ENCODE measurements at regions not wholly inside any gene's neighbourhood (a gene's known extent, or its start where the extent isn't known, plus 50 kb on each side); places are given as distances from the start of the nearest gene placed in this dataset.

GRCh38 chr20:11726026-11726425 is 191.7 kb upstream of the BTBD3 start:
- peaks cover 14% of the 10 kb centered on the region for H3K4me1 Mint-ChIP-seq
- H3K9me3 Mint-ChIP-seq: peaks cover 12% of the 10 kb centered on the region
- TF ChIP-seq, protein P1, sequence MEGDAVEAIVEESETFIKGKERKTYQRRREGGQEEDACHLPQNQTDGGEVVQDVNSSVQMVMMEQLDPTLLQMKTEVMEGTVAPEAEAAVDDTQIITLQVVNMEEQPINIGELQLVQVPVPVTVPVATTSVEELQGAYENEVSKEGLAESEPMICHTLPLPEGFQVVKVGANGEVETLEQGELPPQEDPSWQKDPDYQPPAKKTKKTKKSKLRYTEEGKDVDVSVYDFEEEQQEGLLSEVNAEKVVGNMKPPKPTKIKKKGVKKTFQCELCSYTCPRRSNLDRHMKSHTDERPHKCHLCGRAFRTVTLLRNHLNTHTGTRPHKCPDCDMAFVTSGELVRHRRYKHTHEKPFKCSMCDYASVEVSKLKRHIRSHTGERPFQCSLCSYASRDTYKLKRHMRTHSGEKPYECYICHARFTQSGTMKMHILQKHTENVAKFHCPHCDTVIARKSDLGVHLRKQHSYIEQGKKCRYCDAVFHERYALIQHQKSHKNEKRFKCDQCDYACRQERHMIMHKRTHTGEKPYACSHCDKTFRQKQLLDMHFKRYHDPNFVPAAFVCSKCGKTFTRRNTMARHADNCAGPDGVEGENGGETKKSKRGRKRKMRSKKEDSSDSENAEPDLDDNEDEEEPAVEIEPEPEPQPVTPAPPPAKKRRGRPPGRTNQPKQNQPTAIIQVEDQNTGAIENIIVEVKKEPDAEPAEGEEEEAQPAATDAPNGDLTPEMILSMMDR (IDR thresholded peaks at IDR 0.05; ENCODE audit: unreplicated experiment in 3 of 3): no peak

GRCh38 chr20:11727708-11728107 is 190.0 kb upstream of the BTBD3 start:
- TF ChIP-seq, protein P1 (IDR thresholded peaks at IDR 0.05; ENCODE audit: unreplicated experiment in 3 of 3): no peak
- H3K4me1 Mint-ChIP-seq: peaks cover 14% of the 10 kb centered on the region
- H3K9me3 Mint-ChIP-seq: peaks cover 19% of the 10 kb centered on the region

More at GRCh38 chr20:11726026-11726425, 191.7 kb upstream of the BTBD3 start:
- no peak overlapping the region for H3K27ac Mint-ChIP-seq
- peaks cover 5% of the 10 kb centered on the region for H3K27me3 Mint-ChIP-seq (ENCODE audit: low read depth)
- no peaks in the 10 kb centered on the region for H3K36me3 Mint-ChIP-seq (ENCODE audit: low read depth)
- no peak overlapping the region for H3K4me3 Mint-ChIP-seq

DNA sequence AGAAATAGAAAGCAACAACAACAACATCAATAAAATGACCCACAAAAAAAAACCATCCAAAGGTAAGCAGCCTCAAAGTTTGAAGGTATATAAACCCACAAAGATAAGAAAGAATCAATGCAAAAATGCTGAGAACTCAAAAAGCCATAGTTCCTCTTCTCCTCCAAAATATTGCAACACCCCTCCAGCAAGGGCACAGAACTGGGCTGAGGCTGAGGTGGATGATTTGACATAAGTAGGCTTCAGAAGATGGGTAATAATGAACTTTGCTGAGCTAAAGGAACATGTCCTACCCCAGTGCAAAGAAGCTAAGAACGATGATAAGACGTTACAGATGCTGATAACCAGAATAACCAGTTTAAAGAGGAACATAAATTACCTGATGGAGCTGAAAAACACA is 188.8 kb upstream of the BTBD3 start:
- Mint-ChIP-seq H3K4me1 (peaks cover 14% of the 10 kb centered on the region), H3K27me3 (ENCODE audit: low read depth) (peaks cover 2% of the 10 kb centered on the region), H3K36me3 (ENCODE audit: low read depth) (no peaks in the 10 kb centered on the region), H3K27ac (no peak overlapping the region), H3K4me3 (no peak overlapping the region), H3K9me3 (peaks cover 24% of the 10 kb centered on the region)
- TF ChIP-seq, protein P1 (IDR thresholded peaks at IDR 0.05; ENCODE audit: unreplicated experiment in 3 of 3): no peak

More at GRCh38 chr20:11727708-11728107, 190.0 kb upstream of the BTBD3 start:
- peaks cover 5% of the 10 kb centered on the region for H3K27me3 Mint-ChIP-seq (ENCODE audit: low read depth)
- H3K36me3 Mint-ChIP-seq (ENCODE audit: low read depth): no peaks in the 10 kb centered on the region
- no peak overlapping the region for H3K27ac Mint-ChIP-seq
- H3K4me3 Mint-ChIP-seq: no peak overlapping the region

DNA sequence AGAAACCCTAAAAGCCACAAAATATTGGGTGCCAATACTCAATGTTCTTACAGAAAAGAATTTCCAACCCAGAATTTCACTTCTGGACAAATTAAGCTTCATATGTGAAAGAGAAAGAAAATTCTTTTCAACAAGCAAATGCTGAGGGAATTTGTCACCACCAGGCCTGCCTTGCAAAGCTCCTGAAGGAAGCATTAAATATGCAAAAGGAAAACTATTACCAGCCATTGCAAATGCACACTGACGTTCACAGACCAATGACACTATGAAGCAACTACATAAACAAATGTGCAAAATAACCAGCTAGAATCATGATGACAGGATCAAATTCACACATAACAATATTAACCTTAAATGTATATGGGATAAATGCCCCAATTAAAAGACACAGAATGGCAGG is 187.9 kb upstream of the BTBD3 start:
- TF ChIP-seq, protein P1 (IDR thresholded peaks at IDR 0.05; ENCODE audit: unreplicated experiment in 3 of 3): no peak
- Mint-ChIP-seq H3K4me3 (no peak overlapping the region), H3K27ac (no peak overlapping the region), H3K9me3 (peaks cover 24% of the 10 kb centered on the region), H3K4me1 (peaks cover 14% of the 10 kb centered on the region), H3K27me3 (ENCODE audit: low read depth) (no peaks in the 10 kb centered on the region), H3K36me3 (ENCODE audit: low read depth) (no peaks in the 10 kb centered on the region)

DNA sequence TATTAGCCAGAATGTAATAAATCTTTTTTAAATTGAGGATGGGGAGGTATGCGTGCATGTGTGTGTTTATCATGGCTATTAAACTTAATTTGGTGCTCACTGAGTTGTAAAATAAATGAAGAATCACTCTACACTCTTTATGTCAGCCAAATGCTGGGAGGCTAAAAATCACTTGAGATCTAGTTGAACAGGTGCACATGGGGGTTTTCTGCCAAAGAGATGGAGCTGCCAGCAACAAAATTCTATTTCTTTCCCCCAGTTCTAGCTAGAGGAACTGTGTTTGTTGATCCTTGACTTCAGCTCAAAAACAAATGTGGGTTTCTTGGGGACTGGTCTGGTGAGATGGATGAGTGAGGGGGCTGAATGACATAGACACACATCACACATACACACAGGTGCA is 183.3 kb upstream of the BTBD3 start:
- no peaks in the 10 kb centered on the region for H3K4me1 Mint-ChIP-seq
- H3K9me3 Mint-ChIP-seq: peaks cover 23% of the 10 kb centered on the region
- H3K36me3 Mint-ChIP-seq (ENCODE audit: low read depth): no peaks in the 10 kb centered on the region
- no peak overlapping the region for H3K4me3 Mint-ChIP-seq
- no peaks in the 10 kb centered on the region for H3K27me3 Mint-ChIP-seq (ENCODE audit: low read depth)
- H3K27ac Mint-ChIP-seq: no peak overlapping the region
- TF ChIP-seq, protein P1 (IDR thresholded peaks at IDR 0.05; ENCODE audit: unreplicated experiment in 3 of 3): no peak

DNA sequence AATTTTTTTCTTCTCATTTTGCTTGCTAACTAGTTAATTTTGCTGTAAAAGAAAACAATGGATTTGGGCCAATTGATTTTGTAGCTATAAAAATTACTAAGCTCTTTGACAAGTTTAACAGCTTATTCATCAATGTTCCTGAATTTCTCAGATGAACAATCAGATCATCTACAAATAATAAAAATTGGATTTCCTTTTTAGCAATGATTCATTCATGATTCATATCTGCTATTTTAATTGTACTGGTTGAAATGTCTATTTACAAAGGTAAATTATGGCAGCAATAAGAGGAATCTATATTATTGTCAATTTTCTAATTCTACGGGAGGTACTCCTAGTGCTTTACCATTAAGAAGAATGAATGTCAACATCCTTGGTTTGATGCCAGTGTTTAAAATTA is 178.8 kb upstream of the BTBD3 start:
- Mint-ChIP-seq H3K36me3 (ENCODE audit: low read depth) (no peaks in the 10 kb centered on the region), H3K4me3 (no peak overlapping the region), H3K4me1 (no peaks in the 10 kb centered on the region), H3K27me3 (ENCODE audit: low read depth) (no peaks in the 10 kb centered on the region), H3K9me3 (peaks cover 3% of the 10 kb centered on the region), H3K27ac (no peak overlapping the region)
- TF ChIP-seq, protein P1 (IDR thresholded peaks at IDR 0.05; ENCODE audit: unreplicated experiment in 3 of 3): no peak

Data from nephron (organoid).